Cardiac fibroblast (primary cell): ENCODE measurements at regions not wholly inside any gene's neighbourhood (a gene's known extent, or its start where the extent isn't known, plus 50 kb on each side); places are given as distances from the start of the nearest gene placed in this dataset.

Experiments used
- DNase-seq, 2 donors: peaks; one replicate each; pipeline versions ENCODE4 v3.0.0 to v3.0.0-alpha.2; 2010; ENCODE audit warnings: low read depth in 2 of 2
- H3K4me3 ChIP-seq, 2 donors: replicated peaks in 1 of 2; 1 replicate in 1 of 2; 2 replicates in 1 of 2; pipeline ENCODE4 v1.5.1; 2011; ENCODE audit warnings: low read depth in 2 of 2, low read length in 2 of 2, mild to moderate bottlenecking in 2 of 2, moderate library complexity in 1 of 2
- CTCF ChIP-seq: IDR thresholded peaks from one replicate; pipeline ENCODE4 v1.5.1; 2011; ENCODE audit warnings: low read depth, mild to moderate bottlenecking, low read length, inconsistent platforms

- no peak for TF ChIP-seq CTCF
- no peak for DNase-seq
Observed at GRCh38 chr12:108040947-108041346, 88.1 kb upstream of the WSCD2 start.

GRCh38 chr12:108043286-108043685 lies 85.8 kb upstream of the WSCD2 start:
- TF ChIP-seq CTCF: no peak
- H3K4me3 ChIP-seq: no peak overlapping the region
- DNase-seq: no peak

More at GRCh38 chr12:108040947-108041346, 88.1 kb upstream of the WSCD2 start:
- H3K4me3 ChIP-seq: no peak overlapping the region

- TF ChIP-seq CTCF: no peak
- no peak overlapping the region for H3K4me3 ChIP-seq
- DNase-seq: no peak
Observed at GRCh38 chr12:108043750-108044533, 85.1 kb upstream of the WSCD2 start.

GRCh38 chr12:108046135-108046534 lies 83.0 kb upstream of the WSCD2 start:
- TF ChIP-seq CTCF: no peak
- DNase-seq: no peak
- no peak overlapping the region for H3K4me3 ChIP-seq

- TF ChIP-seq CTCF: no peak
- H3K4me3 ChIP-seq: no peak overlapping the region
- DNase-seq: no peak
Observed at GRCh38 chr12:108046650-108047049, 82.4 kb upstream of the WSCD2 start.

GRCh38 chr12:108047071-108047550 lies 82.0 kb upstream of the WSCD2 start:
- DNase-seq: peak; percentile 1 to 4
- H3K4me3 ChIP-seq: no peak overlapping the region
- TF ChIP-seq CTCF: no peak
